Activated naive CD8-positive, alpha-beta T cell treated with anti-CD3 and anti-CD28 coated beads, Interleukin-2, amount 10 ng/mL, durations not matched to agents 7 days and 5 days (primary cell): ENCODE measurements at regions not wholly inside any gene's neighbourhood (a gene's known extent, or its start where the extent isn't known, plus 50 kb on each side); places are given as distances from the start of the nearest gene placed in this dataset.

Experiments used
- ATAC-seq: fragments of 150-1000 bp; cut with Tn5 transposase; one replicate; pipeline ENCODE4 v1.10.0; 2021; ENCODE audit warnings: low read depth, moderate library complexity
- POLR2A ChIA-PET: fragments of 350-600 bp; sonication (Branson Sonifier 250); formaldehyde crosslinking; loops from one replicate; lab custom pipeline; 2021; ENCODE audit warnings: antibody characterized with exemption; lab: Charles Lee
- DNase-seq: peaks from one replicate; pipeline ENCODE4 v3.0.0; 2021
- H3K27ac Mint-ChIP-seq: one replicate; pipeline ENCODE4 v1.8.0; 2022; ENCODE audit warnings: mild to moderate bottlenecking, mixed read lengths
- H3K27me3 Mint-ChIP-seq: one replicate; pipeline ENCODE4 v1.8.0; 2022; ENCODE audit warnings: mild to moderate bottlenecking, moderate library complexity, mixed read lengths
- H3K36me3 Mint-ChIP-seq: one replicate; pipeline ENCODE4 v1.8.0; 2021; ENCODE audit warnings: mild to moderate bottlenecking, mixed read lengths
- H3K4me1 Mint-ChIP-seq: one replicate; pipeline ENCODE4 v1.8.0; 2021; ENCODE audit warnings: mixed read lengths
- H3K4me3 Mint-ChIP-seq: one replicate; pipeline ENCODE4 v1.8.0; 2022; ENCODE audit warnings: mild to moderate bottlenecking, moderate library complexity, mixed read lengths
- H3K9me3 Mint-ChIP-seq: one replicate; pipeline ENCODE4 v1.8.0; 2021; ENCODE audit warnings: mixed read lengths

DNA sequence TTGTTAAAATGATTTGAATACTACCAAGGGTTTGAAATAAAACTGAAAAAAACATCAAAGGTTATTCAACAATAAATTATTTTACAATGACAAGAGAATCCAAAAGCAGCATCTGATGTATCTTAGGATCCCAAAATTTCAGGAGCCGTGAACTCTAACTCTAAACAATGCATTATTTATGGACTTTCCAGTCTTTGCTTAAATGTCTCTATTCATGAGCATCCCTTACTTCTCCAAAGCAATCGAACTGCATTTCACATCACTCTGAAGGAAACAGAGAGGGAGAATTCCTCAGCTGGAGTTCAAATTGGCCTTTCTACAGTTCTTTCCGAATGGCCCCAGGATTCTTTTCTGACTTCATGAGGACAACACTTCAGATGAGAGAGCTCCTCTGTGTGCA, 229.1 kb downstream of the CBLN4 start:
- Mint-ChIP-seq H3K4me3 (no peak overlapping the region), H3K4me1 (no peaks in the 10 kb centered on the region), H3K9me3 (peaks cover 9% of the 10 kb centered on the region), H3K27me3 (no peaks in the 10 kb centered on the region), H3K36me3 (no peaks in the 10 kb centered on the region), H3K27ac (no peak overlapping the region)
- DNase-seq (no peak), ATAC-seq (no peak)
- POLR2A ChIA-PET = no interaction called here

DNA sequence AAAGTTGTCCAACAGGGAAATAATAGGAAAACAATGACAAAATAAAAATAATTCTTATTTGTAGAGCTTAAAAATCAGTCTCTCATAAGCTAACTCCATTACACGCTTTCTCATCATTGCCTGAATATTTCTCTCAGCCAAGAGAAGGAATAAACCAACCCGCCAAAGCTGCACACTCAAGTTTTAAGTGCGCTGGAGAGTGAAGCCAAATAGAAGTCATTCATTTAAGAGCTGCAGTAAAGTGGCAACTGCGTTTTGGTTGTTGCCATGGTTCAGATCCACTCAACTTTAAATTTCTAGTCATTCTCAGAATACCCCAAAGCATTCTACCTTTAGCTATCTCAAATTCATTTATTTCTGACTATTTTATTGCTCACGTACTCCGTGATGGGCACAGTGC, 230.7 kb downstream of the CBLN4 start:
- POLR2A ChIA-PET = no interaction called here
- no peak for ATAC-seq

DNA sequence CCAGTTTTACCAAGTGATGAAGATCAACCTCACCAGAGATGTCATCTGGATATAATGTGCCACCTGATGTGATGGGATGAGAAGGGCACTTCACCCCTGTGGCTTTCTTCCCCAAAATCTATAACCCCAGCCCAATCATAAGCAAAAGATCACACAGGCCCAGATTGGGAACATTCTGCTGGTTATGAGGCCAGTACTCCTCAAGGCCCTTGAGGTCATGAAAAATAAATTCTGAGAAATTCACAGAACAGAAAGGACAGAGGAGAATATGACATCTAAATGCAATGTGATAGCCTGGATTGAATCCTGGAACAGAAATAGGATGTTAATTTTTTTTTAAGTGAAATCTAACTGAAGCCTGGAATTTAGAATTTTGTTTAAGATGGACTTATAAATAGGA, 243.5 kb downstream of the CBLN4 start:
- H3K27me3 Mint-ChIP-seq = no peaks in the 10 kb centered on the region
- no peaks in the 10 kb centered on the region for H3K36me3 Mint-ChIP-seq
- no peak overlapping the region for H3K27ac Mint-ChIP-seq
- POLR2A ChIA-PET = no interaction called here
- ATAC-seq (no peak), DNase-seq (no peak)
- no peaks in the 10 kb centered on the region for H3K4me1 Mint-ChIP-seq
- H3K9me3 Mint-ChIP-seq = peaks cover 4% of the 10 kb centered on the region
- no peak overlapping the region for H3K4me3 Mint-ChIP-seq

More for the DNA sequence above, 230.7 kb downstream of the CBLN4 start:
- no peaks in the 10 kb centered on the region for H3K4me1 Mint-ChIP-seq
- no peak overlapping the region for H3K27ac Mint-ChIP-seq
- DNase-seq = no peak
- H3K9me3 Mint-ChIP-seq = peaks cover 9% of the 10 kb centered on the region
- no peak overlapping the region for H3K4me3 Mint-ChIP-seq
- no peaks in the 10 kb centered on the region for H3K27me3 Mint-ChIP-seq
- H3K36me3 Mint-ChIP-seq = no peaks in the 10 kb centered on the region

DNA sequence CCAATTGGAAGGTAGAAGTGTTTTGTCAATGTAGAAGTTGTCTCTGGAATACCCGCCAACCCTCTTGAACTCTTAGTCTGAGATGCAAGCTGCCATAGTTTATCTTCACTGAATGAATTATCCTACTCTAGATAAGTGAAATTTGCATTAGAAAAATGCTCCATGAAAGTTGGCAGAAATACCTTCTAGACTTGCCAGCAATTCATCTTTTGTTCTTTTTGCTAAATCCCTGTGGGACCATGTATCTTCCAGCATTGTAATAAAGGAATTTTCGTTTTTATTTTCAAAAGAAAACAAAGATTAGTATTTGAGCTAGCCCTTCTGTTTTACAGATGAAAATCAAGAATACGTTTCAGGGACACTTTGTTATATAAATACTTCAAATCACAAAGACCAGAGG, 244.2 kb downstream of the CBLN4 start:
- Mint-ChIP-seq H3K4me1 (no peaks in the 10 kb centered on the region), H3K36me3 (no peaks in the 10 kb centered on the region), H3K27ac (no peak overlapping the region), H3K4me3 (no peak overlapping the region), H3K27me3 (no peaks in the 10 kb centered on the region), H3K9me3 (peaks cover 4% of the 10 kb centered on the region)
- POLR2A ChIA-PET = no interaction called here
- no peak for ATAC-seq
- DNase-seq = no peak

DNA sequence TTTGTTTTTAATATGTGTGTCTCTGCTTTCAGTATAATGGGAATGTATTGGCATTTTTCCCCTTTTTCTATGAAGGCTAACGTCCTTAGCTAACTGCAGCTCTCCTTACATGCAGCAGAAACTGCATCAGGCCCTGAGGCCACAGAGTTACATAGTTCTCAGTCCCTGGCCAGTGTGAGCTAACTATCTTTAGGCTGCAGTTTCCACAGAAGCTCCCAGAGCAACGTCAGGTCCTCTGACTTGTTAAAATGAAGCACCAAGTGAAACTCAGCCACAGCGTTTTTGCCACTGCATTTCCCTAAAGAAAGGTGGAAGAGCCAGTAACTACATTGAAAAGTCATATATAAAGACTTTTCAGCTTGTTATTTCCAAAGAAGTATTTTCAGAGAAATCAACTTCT, 244.7 kb downstream of the CBLN4 start:
- Mint-ChIP-seq H3K36me3 (no peaks in the 10 kb centered on the region), H3K4me3 (no peak overlapping the region), H3K27me3 (no peaks in the 10 kb centered on the region), H3K27ac (no peak overlapping the region), H3K4me1 (no peaks in the 10 kb centered on the region), H3K9me3 (peaks cover 2% of the 10 kb centered on the region)
- DNase-seq (no peak), ATAC-seq (no peak)
- POLR2A ChIA-PET = no interaction called here

DNA sequence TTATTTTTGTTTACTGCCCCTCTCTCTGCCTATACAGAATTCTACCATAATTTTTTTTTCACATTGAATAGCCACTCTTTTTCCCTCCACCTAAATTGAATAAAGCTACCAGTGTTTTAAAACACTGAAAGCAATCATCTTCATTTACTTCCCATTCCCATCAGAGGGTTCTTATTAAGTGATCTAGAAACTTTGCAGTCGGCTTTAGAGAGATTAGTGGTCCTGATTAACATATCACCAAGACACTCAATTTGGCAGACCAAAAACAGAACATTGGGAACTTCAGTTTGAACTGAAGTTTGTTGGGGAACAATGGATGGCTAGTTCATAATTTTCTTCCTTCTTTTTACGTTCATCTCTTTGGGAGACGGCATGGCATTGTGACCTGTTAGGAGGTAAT, 249.5 kb downstream of the CBLN4 start:
- H3K9me3 Mint-ChIP-seq = no peaks in the 10 kb centered on the region
- H3K27me3 Mint-ChIP-seq = no peaks in the 10 kb centered on the region
- no peak overlapping the region for H3K27ac Mint-ChIP-seq
- POLR2A ChIA-PET = no interaction called here
- ATAC-seq (no peak), DNase-seq (no peak)
- no peaks in the 10 kb centered on the region for H3K4me1 Mint-ChIP-seq
- no peak overlapping the region for H3K4me3 Mint-ChIP-seq
- H3K36me3 Mint-ChIP-seq = no peaks in the 10 kb centered on the region

DNA sequence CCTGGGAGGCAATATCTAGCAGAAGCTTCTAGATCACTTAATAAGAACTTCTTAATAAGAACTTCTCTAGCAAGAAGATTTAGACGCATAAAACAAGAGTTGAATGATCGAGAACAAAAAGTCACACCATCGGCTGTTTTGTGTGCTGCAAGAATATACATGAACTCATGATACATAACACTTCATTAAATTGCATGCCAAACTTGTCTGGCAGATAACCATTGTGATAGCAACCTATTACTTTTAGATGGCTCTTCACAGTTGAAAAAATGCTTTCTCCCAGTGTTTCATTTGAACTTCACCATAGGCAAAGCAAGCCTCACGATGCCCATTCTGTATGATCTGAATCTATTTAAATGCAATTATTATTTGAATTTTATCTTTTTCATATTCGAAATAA, 249.9 kb downstream of the CBLN4 start:
- H3K27me3 Mint-ChIP-seq = no peaks in the 10 kb centered on the region
- ATAC-seq (no peak), DNase-seq (no peak)
- H3K4me1 Mint-ChIP-seq = no peaks in the 10 kb centered on the region
- H3K36me3 Mint-ChIP-seq = no peaks in the 10 kb centered on the region
- H3K9me3 Mint-ChIP-seq = no peaks in the 10 kb centered on the region
- no peak overlapping the region for H3K27ac Mint-ChIP-seq
- no peak overlapping the region for H3K4me3 Mint-ChIP-seq
- POLR2A ChIA-PET = no interaction called here

DNA sequence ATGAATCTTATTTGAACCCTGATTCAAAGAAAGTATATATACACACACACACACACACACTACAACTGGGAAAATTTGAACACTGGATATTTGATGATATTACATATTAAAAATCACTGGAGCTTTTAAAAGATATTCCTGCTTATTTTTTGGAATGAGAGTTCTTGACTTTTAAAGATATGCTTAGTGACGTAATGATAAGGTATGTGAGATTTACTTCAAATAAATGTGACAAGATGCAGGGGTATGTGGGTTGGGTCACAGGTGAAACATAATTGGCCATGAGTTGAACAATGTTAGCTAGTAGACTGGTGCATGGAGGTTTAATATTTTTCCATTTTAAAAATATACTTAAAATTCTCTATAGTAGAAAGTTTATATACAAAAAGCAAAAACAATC, 258.6 kb downstream of the CBLN4 start:
- H3K27ac Mint-ChIP-seq = no peak overlapping the region
- H3K4me3 Mint-ChIP-seq = no peak overlapping the region
- H3K36me3 Mint-ChIP-seq = no peaks in the 10 kb centered on the region
- DNase-seq (no peak), ATAC-seq (no peak)
- H3K9me3 Mint-ChIP-seq = peaks cover 5% of the 10 kb centered on the region
- H3K27me3 Mint-ChIP-seq = no peaks in the 10 kb centered on the region
- POLR2A ChIA-PET = no interaction called here
- H3K4me1 Mint-ChIP-seq = no peaks in the 10 kb centered on the region

DNA sequence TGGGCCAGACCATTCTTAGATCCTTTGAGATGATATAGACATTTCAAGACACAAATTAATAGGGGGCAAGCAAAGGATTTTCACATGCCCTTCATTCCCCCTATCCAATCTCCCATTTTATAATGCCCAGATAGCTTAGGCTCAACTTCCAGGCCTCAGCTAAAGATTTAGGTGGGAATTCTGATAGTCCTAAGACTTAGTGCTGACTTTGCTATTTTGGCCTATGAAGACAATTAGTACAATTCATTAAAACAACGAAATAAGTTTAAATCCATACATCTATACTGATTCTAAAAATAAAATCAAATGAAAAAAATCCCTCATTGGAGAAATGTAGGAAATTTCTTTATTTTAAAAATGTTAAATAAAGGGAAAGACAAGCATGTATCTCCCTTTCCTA, 259.5 kb downstream of the CBLN4 start:
- H3K9me3 Mint-ChIP-seq = peaks cover 5% of the 10 kb centered on the region
- POLR2A ChIA-PET = no interaction called here
- H3K4me3 Mint-ChIP-seq = no peak overlapping the region
- H3K27me3 Mint-ChIP-seq = no peaks in the 10 kb centered on the region
- no peaks in the 10 kb centered on the region for H3K36me3 Mint-ChIP-seq
- H3K4me1 Mint-ChIP-seq = no peaks in the 10 kb centered on the region
- ATAC-seq (no peak), DNase-seq (no peak)
- no peak overlapping the region for H3K27ac Mint-ChIP-seq

DNA sequence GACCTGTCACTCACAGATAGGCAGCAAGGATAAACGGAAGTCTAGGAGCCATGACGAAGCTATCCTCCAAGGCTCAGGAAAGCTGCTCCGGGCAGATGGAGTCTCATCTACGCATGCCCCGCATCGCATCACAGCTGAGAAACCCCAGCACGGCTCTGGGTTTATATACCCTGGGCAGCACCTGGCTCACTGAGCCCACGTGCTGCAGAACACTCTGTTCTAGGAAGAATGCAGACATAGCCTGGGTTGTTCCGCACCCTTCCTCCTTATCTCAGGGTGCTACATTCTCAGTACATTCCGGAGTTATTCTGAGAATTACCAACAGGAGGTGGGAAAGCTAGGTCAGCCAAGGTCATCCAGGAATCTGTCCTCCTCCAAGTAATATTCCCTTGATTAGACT, 260.4 kb downstream of the CBLN4 start:
- H3K4me1 Mint-ChIP-seq = no peaks in the 10 kb centered on the region
- H3K9me3 Mint-ChIP-seq = peaks cover 5% of the 10 kb centered on the region
- POLR2A ChIA-PET = no interaction called here
- H3K27ac Mint-ChIP-seq = no peak overlapping the region
- H3K27me3 Mint-ChIP-seq = no peaks in the 10 kb centered on the region
- DNase-seq = no peak
- no peak for ATAC-seq
- H3K4me3 Mint-ChIP-seq = no peak overlapping the region
- H3K36me3 Mint-ChIP-seq = no peaks in the 10 kb centered on the region

DNA sequence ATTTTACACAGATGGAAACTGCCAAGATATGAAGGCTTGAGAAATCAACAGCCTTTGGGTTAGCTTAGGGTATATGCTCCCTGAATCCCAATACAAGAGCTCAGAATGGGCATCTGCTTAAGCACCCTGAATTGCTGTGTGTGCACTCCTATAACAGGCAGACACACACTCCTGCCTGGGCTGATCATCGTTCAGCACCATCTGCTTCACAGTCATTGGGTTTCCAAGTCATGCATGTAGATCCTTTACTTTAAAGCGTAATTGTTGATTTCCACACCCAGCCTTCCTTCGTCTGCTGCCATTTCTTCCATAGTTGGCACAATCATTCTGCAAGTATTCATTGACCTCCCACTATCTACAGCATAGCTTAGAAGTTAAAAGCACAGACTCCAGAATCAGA, 263.5 kb downstream of the CBLN4 start:
- no peak for DNase-seq
- no peaks in the 10 kb centered on the region for H3K36me3 Mint-ChIP-seq
- no peaks in the 10 kb centered on the region for H3K27me3 Mint-ChIP-seq
- no peaks in the 10 kb centered on the region for H3K4me1 Mint-ChIP-seq
- no peak for ATAC-seq
- no peak overlapping the region for H3K4me3 Mint-ChIP-seq
- H3K9me3 Mint-ChIP-seq = no peaks in the 10 kb centered on the region
- no peak overlapping the region for H3K27ac Mint-ChIP-seq
- POLR2A ChIA-PET = no interaction called here

DNA sequence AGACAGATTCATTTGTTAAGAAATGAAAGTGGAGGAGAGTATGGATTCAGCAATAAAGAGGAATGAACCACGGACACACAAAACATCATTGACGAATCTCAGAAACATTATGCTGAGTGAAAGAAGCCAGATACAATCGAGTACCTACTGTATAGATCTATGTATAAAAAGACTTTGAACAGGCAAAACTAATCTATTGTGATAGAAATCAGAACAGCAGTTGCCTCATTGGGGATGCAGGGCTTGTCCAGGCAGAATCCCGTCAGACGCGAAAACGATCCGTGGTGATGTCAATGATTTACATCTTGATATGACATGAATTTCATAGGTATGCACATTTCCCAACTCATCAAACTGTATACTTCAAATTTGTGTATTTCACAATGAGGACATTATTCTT, 265.2 kb downstream of the CBLN4 start:
- no peak for ATAC-seq
- Mint-ChIP-seq H3K27ac (no peak overlapping the region), H3K4me1 (no peaks in the 10 kb centered on the region), H3K9me3 (no peaks in the 10 kb centered on the region), H3K27me3 (no peaks in the 10 kb centered on the region), H3K4me3 (no peak overlapping the region), H3K36me3 (no peaks in the 10 kb centered on the region)
- POLR2A ChIA-PET = no interaction called here
- DNase-seq = no peak

DNA sequence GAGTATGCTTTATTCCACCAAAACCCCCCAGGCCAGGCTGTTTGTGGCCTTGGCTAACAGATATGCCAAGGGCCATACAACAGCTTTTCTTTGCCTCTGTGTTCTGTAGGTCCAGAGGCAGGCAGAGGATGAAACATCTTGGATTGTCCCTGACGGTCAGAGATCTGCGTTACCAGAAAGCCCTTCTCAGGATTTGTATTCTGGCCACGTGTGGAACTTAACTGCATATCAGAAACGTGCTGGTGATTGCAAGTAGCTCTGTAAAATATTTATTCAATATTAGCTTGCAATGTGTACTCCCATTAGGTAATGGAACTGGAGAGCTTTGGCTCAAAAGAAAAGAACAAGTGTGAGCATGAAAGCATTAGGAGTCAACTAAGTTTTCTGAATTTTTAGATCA, 275.0 kb downstream of the CBLN4 start:
- POLR2A ChIA-PET = no interaction called here
- DNase-seq = no peak
- Mint-ChIP-seq H3K4me3 (no peak overlapping the region), H3K9me3 (peaks cover 1% of the 10 kb centered on the region), H3K4me1 (no peaks in the 10 kb centered on the region), H3K27me3 (no peaks in the 10 kb centered on the region), H3K27ac (no peak overlapping the region), H3K36me3 (no peaks in the 10 kb centered on the region)
- no peak for ATAC-seq

DNA sequence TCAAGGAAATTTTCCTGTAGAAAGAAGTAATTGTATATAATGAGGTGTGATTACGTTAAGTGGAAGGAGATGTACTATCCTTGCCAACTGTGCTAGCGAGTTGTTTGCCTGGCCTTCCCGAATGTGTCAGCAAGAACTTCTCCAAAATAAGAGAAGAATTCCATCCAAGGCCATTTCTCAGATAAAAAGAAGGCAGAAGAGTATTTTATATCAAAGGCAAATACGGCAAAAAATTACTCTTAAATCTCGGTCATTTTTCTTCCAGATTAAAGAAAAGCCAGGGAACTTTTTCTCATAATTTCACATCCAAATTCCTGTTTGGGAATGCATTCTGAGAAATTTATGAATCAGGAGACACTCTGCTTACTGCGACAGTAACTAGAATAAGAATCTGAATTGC, 290.6 kb downstream of the CBLN4 start:
- Mint-ChIP-seq H3K4me3 (no peak overlapping the region), H3K27me3 (no peaks in the 10 kb centered on the region), H3K4me1 (no peaks in the 10 kb centered on the region), H3K27ac (no peak overlapping the region), H3K9me3 (peaks cover 14% of the 10 kb centered on the region), H3K36me3 (no peaks in the 10 kb centered on the region)
- DNase-seq = no peak
- ATAC-seq = no peak
- POLR2A ChIA-PET = no interaction called here

DNA sequence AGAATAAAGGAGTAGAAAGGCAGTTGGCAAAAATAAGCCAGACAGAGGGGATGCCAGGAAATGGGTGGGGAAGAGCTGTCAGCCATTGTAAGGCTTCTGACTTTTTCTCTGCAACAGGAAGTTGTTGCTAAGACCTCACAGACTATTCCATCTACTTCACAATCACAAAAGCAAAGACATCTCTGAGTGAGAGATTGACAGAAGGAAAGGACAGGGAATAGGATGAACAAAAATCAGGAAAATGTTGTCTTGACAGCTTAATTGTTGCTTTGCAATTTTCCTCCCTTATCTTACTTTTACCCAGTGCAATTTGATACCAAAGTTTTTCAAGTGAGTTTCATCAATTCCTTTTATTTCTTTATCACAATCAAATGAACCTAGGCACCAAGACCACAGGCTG, 291.2 kb downstream of the CBLN4 start:
- Mint-ChIP-seq H3K4me1 (no peaks in the 10 kb centered on the region), H3K27me3 (no peaks in the 10 kb centered on the region), H3K9me3 (peaks cover 15% of the 10 kb centered on the region), H3K36me3 (no peaks in the 10 kb centered on the region), H3K4me3 (no peak overlapping the region), H3K27ac (no peak overlapping the region)
- DNase-seq (no peak), ATAC-seq (no peak)
- POLR2A ChIA-PET = no interaction called here
